22Rv1 (cell line): ENCODE measurements at regions not wholly inside any gene's neighbourhood (a gene's known extent, or its start where the extent isn't known, plus 50 kb on each side); places are given as distances from the start of the nearest gene placed in this dataset.

Experiments
- ZFX ChIP-seq: fragments of 450-650 bp; IDR thresholded peaks from 2 replicates; pipeline ENCODE4 v1.6.1; 2017; ENCODE audit warnings: antibody characterized with exemption, borderline replicate concordance
- TF ChIP-seq, protein P1 (sequence below): fragments of 450-650 bp; IDR thresholded peaks from 2 replicates; pipeline ENCODE4 v1.5.1; 2017; ENCODE audit warnings: mild to moderate bottlenecking

GRCh38 chr6:71119560-71119959 is 162.7 kb upstream of the B3GAT2 start:
- TF ChIP-seq, protein P1, sequence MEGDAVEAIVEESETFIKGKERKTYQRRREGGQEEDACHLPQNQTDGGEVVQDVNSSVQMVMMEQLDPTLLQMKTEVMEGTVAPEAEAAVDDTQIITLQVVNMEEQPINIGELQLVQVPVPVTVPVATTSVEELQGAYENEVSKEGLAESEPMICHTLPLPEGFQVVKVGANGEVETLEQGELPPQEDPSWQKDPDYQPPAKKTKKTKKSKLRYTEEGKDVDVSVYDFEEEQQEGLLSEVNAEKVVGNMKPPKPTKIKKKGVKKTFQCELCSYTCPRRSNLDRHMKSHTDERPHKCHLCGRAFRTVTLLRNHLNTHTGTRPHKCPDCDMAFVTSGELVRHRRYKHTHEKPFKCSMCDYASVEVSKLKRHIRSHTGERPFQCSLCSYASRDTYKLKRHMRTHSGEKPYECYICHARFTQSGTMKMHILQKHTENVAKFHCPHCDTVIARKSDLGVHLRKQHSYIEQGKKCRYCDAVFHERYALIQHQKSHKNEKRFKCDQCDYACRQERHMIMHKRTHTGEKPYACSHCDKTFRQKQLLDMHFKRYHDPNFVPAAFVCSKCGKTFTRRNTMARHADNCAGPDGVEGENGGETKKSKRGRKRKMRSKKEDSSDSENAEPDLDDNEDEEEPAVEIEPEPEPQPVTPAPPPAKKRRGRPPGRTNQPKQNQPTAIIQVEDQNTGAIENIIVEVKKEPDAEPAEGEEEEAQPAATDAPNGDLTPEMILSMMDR = no peak
- TF ChIP-seq ZFX = no peak
